Nephron (organoid): ENCODE measurements at regions not wholly inside any gene's neighbourhood (a gene's known extent, or its start where the extent isn't known, plus 50 kb on each side); places are given as distances from the start of the nearest gene placed in this dataset.

ENCODE experiments used
- H3K27ac Mint-ChIP-seq, 3 experiments: 2 replicates each; pipeline ENCODE4 v1.8.0; 2020; ENCODE audit warnings: mixed read lengths in 3 of 3, mild to moderate bottlenecking in 2 of 3, moderate library complexity in 1 of 3
- H3K27me3 Mint-ChIP-seq: 2 replicates; pipeline ENCODE4 v1.8.0; 2021; ENCODE audit warnings: low read depth, mild to moderate bottlenecking, moderate library complexity, mixed read lengths
- H3K36me3 Mint-ChIP-seq: 2 replicates; pipeline ENCODE4 v1.8.0; 2020; ENCODE audit warnings: low read depth, mixed read lengths
- H3K4me1 Mint-ChIP-seq: 2 replicates; pipeline ENCODE4 v1.8.0; 2020; ENCODE audit warnings: mixed read lengths
- H3K4me3 Mint-ChIP-seq, 3 experiments: 2 replicates each; pipeline ENCODE4 v1.8.0; 2020; ENCODE audit warnings: mild to moderate bottlenecking in 3 of 3, mixed read lengths in 3 of 3, moderate library complexity in 2 of 3
- H3K9me3 Mint-ChIP-seq: 2 replicates; pipeline ENCODE4 v1.8.0; 2020; ENCODE audit warnings: mixed read lengths
- CTCF ChIP-seq, 3 experiments: fragments of 200-600 bp; sonication (generic); IDR thresholded peaks; one replicate each; pipeline ENCODE4 v1.5.0; 2021; ENCODE audit warnings: antibody characterized with exemption in 3 of 3; ENCODE audit not compliant: unreplicated experiment in 3 of 3

GRCh38 chr17:36864827-36865430 is 72.3 kb upstream of the LHX1 start:
- Mint-ChIP-seq H3K4me1 (peaks cover 5% of the 10 kb centered on the region), H3K27ac (no peak overlapping the region)
- TF ChIP-seq CTCF (IDR thresholded peaks at IDR 0.05; ENCODE audit: unreplicated experiment in 3 of 3): no peak

GRCh38 chr17:36867716-36868341 is 69.4 kb upstream of the LHX1 start:
- Mint-ChIP-seq H3K27me3 (peaks cover 15% of the 10 kb centered on the region), H3K4me1 (no peaks in the 10 kb centered on the region), H3K4me3 (no peak overlapping the region), H3K36me3 (no peaks in the 10 kb centered on the region), H3K27ac (no peak overlapping the region), H3K9me3 (no peaks in the 10 kb centered on the region)
- TF ChIP-seq CTCF (IDR thresholded peaks at IDR 0.05; ENCODE audit: unreplicated experiment in 3 of 3): no peak

More at GRCh38 chr17:36864827-36865430, 72.3 kb upstream of the LHX1 start:
- peaks cover 15% of the 10 kb centered on the region for H3K27me3 Mint-ChIP-seq
- no peaks in the 10 kb centered on the region for H3K36me3 Mint-ChIP-seq
- H3K4me3 Mint-ChIP-seq: no peak overlapping the region
- H3K9me3 Mint-ChIP-seq: no peaks in the 10 kb centered on the region

GRCh38 chr17:36868777-36869176 is 68.5 kb upstream of the LHX1 start:
- Mint-ChIP-seq H3K36me3 (no peaks in the 10 kb centered on the region), H3K27me3 (peaks cover 14% of the 10 kb centered on the region), H3K4me3 (no peak overlapping the region), H3K27ac (no peak overlapping the region), H3K9me3 (peaks cover 3% of the 10 kb centered on the region), H3K4me1 (no peaks in the 10 kb centered on the region)
- no peak for TF ChIP-seq CTCF (IDR thresholded peaks at IDR 0.05; ENCODE audit: unreplicated experiment in 3 of 3)

GRCh38 chr17:36869441-36869840 is 67.8 kb upstream of the LHX1 start:
- H3K9me3 Mint-ChIP-seq: peaks cover 3% of the 10 kb centered on the region

GRCh38 chr17:36869856-36870719 is 67.2 kb upstream of the LHX1 start:
- Mint-ChIP-seq H3K27ac (no peak overlapping the region), H3K4me1 (no peaks in the 10 kb centered on the region), H3K27me3 (peaks cover 12% of the 10 kb centered on the region), H3K9me3 (peaks cover 3% of the 10 kb centered on the region), H3K4me3 (no peak overlapping the region), H3K36me3 (no peaks in the 10 kb centered on the region)
- no peak for TF ChIP-seq CTCF (IDR thresholded peaks at IDR 0.05; ENCODE audit: unreplicated experiment in 3 of 3)

More at GRCh38 chr17:36869441-36869840, 67.8 kb upstream of the LHX1 start:
- Mint-ChIP-seq H3K27ac (no peak overlapping the region), H3K36me3 (no peaks in the 10 kb centered on the region), H3K4me1 (no peaks in the 10 kb centered on the region), H3K4me3 (no peak overlapping the region), H3K27me3 (peaks cover 11% of the 10 kb centered on the region)
- TF ChIP-seq CTCF (IDR thresholded peaks at IDR 0.05; ENCODE audit: unreplicated experiment in 3 of 3): no peak
